ENCODE measurements at regions not wholly inside any gene's neighbourhood (a gene's known extent, or its start where the extent isn't known, plus 50 kb on each side); places are given as distances from the start of the nearest gene placed in this dataset.

DNA sequence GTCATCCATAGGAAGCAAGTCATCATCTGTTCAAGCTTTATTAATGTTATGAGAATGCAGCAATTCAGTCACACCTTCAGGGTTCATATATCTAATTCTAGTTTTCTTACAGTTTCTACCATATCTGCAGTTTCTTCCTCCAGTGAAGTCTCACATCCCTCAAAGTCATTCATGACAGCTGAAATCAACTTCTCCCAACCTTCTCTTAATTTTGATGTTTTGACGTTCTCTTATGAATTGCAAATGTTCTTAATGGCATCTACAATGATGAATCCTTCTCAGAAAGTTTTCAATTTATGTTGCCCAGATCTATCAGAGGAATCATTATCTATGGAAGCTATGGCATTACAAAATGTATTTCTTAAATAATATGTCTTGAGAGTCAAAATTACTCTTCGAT, 210.4 kb upstream of the ZBTB20 start (continued):
- TF ChIP-seq, protein P1, sequence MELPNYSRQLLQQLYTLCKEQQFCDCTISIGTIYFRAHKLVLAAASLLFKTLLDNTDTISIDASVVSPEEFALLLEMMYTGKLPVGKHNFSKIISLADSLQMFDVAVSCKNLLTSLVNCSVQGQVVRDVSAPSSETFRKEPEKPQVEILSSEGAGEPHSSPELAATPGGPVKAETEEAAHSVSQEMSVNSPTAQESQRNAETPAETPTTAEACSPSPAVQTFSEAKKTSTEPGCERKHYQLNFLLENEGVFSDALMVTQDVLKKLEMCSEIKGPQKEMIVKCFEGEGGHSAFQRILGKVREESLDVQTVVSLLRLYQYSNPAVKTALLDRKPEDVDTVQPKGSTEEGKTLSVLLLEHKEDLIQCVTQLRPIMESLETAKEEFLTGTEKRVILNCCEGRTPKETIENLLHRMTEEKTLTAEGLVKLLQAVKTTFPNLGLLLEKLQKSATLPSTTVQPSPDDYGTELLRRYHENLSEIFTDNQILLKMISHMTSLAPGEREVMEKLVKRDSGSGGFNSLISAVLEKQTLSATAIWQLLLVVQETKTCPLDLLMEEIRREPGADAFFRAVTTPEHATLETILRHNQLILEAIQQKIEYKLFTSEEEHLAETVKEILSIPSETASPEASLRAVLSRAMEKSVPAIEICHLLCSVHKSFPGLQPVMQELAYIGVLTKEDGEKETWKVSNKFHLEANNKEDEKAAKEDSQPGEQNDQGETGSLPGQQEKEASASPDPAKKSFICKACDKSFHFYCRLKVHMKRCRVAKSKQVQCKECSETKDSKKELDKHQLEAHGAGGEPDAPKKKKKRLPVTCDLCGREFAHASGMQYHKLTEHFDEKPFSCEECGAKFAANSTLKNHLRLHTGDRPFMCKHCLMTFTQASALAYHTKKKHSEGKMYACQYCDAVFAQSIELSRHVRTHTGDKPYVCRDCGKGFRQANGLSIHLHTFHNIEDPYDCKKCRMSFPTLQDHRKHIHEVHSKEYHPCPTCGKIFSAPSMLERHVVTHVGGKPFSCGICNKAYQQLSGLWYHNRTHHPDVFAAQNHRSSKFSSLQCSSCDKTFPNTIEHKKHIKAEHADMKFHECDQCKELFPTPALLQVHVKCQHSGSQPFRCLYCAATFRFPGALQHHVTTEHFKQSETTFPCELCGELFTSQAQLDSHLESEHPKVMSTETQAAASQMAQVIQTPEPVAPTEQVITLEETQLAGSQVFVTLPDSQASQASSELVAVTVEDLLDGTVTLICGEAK (IDR thresholded peaks at IDR 0.05), result no peak
- TF ChIP-seq, protein P1 (CRISPR knock-in tag; IDR thresholded peaks at IDR 0.05), result no peak
- TF ChIP-seq PITX1 (CRISPR knock-in tag; IDR thresholded peaks at IDR 0.05) (no peak), ZNF644 (CRISPR knock-in tag; IDR thresholded peaks at IDR 0.05; ENCODE audit: low read depth) (no peak)
- TF ChIP-seq, protein P2, sequence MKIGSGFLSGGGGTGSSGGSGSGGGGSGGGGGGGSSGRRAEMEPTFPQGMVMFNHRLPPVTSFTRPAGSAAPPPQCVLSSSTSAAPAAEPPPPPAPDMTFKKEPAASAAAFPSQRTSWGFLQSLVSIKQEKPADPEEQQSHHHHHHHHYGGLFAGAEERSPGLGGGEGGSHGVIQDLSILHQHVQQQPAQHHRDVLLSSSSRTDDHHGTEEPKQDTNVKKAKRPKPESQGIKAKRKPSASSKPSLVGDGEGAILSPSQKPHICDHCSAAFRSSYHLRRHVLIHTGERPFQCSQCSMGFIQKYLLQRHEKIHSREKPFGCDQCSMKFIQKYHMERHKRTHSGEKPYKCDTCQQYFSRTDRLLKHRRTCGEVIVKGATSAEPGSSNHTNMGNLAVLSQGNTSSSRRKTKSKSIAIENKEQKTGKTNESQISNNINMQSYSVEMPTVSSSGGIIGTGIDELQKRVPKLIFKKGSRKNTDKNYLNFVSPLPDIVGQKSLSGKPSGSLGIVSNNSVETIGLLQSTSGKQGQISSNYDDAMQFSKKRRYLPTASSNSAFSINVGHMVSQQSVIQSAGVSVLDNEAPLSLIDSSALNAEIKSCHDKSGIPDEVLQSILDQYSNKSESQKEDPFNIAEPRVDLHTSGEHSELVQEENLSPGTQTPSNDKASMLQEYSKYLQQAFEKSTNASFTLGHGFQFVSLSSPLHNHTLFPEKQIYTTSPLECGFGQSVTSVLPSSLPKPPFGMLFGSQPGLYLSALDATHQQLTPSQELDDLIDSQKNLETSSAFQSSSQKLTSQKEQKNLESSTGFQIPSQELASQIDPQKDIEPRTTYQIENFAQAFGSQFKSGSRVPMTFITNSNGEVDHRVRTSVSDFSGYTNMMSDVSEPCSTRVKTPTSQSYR (CRISPR knock-in tag; IDR thresholded peaks at IDR 0.05; ENCODE audit: borderline replicate concordance), result no peak

Data from HepG2 (cell line).